Kidney epithelial cell (primary cell): ENCODE measurements at regions not wholly inside any gene's neighbourhood (a gene's known extent, or its start where the extent isn't known, plus 50 kb on each side); places are given as distances from the start of the nearest gene placed in this dataset.

Source experiments
- DNase-seq: peaks from one replicate; pipeline ENCODE4 v3.0.0-alpha.2; 2010; ENCODE audit warnings: low read depth
- H3K27me3 ChIP-seq: 2 replicates; pipeline ENCODE4 v1.6.0; 2011; ENCODE audit warnings: low read length; ENCODE audit not compliant: control insufficient read depth, insufficient read depth
- H3K36me3 ChIP-seq: 2 replicates; pipeline ENCODE4 v1.5.1; 2011; ENCODE audit warnings: low read length; ENCODE audit not compliant: control insufficient read depth, insufficient read depth
- H3K4me3 ChIP-seq: 2 replicates; pipeline ENCODE4 v1.5.1; 2011; ENCODE audit warnings: low read depth, mild to moderate bottlenecking, control low read depth, low read length
- CTCF ChIP-seq: IDR thresholded peaks from 2 replicates; pipeline ENCODE4 v1.5.1; 2011; ENCODE audit warnings: mild to moderate bottlenecking, moderate library complexity, low read length, control low read depth, inconsistent platforms; ENCODE audit not compliant: insufficient read depth, poor library complexity, severe bottlenecking

DNA sequence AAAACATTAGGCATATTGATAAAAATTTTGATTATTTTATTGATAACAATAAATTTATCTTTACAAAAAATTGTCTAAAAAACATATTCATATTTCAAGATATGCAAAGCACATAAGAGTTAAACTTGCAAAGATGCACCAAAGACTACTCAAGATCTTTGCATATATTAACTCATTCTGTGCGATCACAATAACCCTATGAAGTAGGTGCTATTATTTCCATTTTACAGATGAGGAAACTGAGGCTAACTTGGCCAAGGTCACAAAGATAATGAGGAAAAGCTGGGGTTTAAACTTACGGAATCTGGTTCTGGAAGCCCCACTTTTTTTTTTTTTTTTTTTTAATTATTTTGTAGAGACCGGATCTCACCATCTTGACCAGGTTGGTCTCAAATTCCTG is 94.4 kb upstream of the SERTAD2 start:
- TF ChIP-seq CTCF = no peak
- H3K36me3 ChIP-seq = no peaks in the 10 kb centered on the region
- H3K4me3 ChIP-seq = no peak overlapping the region
- no peak for DNase-seq
- H3K27me3 ChIP-seq = no peaks in the 10 kb centered on the region

- no peak for TF ChIP-seq CTCF
- no peak overlapping the region for H3K4me3 ChIP-seq
- DNase-seq = no peak
- H3K36me3 ChIP-seq = no peaks in the 10 kb centered on the region
- H3K27me3 ChIP-seq = no peaks in the 10 kb centered on the region
Observed at GRCh38 chr2:64748561-64748960, 94.8 kb upstream of the SERTAD2 start.

DNA sequence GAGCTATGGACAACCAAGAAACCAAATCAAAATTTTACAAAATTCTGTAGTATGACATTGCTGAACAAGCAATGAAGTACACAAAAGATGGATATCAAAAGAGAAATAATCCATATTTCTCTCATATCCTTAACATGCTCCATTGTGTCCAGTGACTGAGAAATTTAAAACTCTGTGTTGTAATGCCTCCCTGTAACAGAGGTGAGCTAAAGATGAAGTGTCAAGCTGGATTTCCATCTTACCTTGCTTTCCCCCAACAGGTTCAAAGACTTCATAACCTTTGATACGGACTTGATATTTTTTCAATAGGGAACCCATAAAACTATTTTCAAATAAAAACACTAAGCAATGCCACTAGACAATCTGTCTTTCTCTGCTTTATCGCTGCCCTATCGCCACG is 95.7 kb upstream of the SERTAD2 start:
- no peak for DNase-seq
- TF ChIP-seq CTCF = no peak
- H3K36me3 ChIP-seq = no peaks in the 10 kb centered on the region
- peak overlapping the region; percentile 88 for H3K4me3 ChIP-seq
- no peaks in the 10 kb centered on the region for H3K27me3 ChIP-seq

DNA sequence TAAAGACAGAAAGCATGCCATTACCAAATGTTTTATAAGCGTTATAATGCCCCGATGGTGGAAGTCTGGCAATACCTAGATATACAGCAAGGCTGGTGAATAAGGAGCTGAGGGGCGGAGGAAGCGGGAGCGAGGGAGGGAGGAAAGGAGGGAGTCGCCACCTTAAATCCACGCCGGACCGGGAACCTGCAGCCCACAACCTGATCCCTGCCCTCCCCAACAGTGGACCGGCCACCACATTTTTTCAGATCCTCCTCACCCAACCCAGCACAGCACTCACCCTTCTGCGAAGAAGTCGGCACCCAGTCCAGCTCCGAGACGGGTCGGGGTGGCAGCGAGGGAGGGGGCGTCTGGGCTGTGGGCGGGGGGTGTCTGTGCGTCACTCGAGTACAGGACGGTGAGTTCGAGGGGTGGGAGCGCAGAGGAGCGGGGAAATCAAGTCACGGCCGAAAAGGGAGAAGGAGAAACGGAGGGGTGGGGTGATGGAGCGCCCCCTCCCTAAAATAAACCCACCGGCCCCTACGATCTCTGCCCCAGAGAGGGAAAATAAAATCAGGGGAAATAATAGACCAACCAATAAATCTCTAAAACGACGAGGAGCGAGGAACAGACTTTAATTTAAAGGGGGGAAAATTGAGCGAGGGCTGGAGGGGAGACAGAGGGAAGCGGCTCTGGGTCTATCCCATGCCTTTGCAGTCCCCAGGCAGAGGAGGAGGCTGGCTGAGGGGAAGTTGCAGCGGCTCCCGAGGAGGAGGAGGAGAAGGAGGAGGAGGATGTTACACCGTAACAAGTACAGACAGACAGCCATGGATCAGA is 96.5 kb upstream of the SERTAD2 start:
- no peaks in the 10 kb centered on the region for H3K36me3 ChIP-seq
- peak overlapping the region; percentile 88 for H3K4me3 ChIP-seq
- no peak for DNase-seq
- TF ChIP-seq CTCF = no peak
- H3K27me3 ChIP-seq = no peaks in the 10 kb centered on the region

DNA sequence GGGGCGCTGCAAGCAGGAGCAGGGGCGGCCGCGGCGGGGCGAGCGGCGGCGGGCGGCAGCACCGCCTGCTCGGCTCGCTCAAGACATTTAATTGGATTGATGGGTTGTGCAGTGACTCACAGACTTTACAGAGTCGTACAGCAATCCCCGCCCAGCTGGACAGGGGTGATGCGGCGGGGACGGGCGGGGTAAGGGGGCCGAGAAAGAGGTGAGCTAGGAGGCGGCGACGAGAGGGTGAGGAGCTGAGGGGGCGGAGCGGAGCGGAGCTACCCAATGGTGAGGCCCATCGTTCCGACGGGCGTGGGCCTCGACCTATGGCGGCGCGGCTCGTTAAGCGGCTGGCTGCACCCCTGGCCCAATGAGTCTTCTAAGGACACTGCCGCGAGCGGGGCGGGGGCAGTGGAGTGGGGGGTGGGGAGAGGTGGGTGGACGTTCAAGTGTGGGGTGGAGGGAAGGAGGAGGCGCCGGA is 97.1 kb upstream of the SERTAD2 start:
- H3K4me3 ChIP-seq = peak overlapping the region; percentile 88
- no peaks in the 10 kb centered on the region for H3K27me3 ChIP-seq
- DNase-seq = peak; percentile 97
- no peak for TF ChIP-seq CTCF
- H3K36me3 ChIP-seq = no peaks in the 10 kb centered on the region
